ENCODE measurements at regions not wholly inside any gene's neighbourhood (a gene's known extent, or its start where the extent isn't known, plus 50 kb on each side); places are given as distances from the start of the nearest gene placed in this dataset.
A peak's percentile ranks its signal among the peaks of the same experiment; 100 is the strongest.

GRCh38 chr12:77678621-77679020 lies 152.1 kb upstream of the NAV3 start:
- intact Hi-C loops (cut with micrococcal nuclease), result no loop called here
- no peaks in the 10 kb centered on the region for H3K4me1 ChIP-seq (ENCODE audit: control insufficient read depth, extremely low read depth, insufficient read depth, low read length)
- no peak overlapping the region for H2AFZ ChIP-seq (ENCODE audit: low read depth, low read length)
- DNase-seq (ENCODE audit: low read depth, low spot score), result peak; percentile 13
- CTCF ChIA-PET, result interaction anchor here (1.1 kb wide), 2 partner anchors 10 to 14 kb away, joined by 3 to 6 read pairs; no protein-coding TSS in a partner anchor
- no peaks in the 10 kb centered on the region for H3K9me1 ChIP-seq (replicated peaks; ENCODE audit: control insufficient read depth, extremely low read depth, insufficient read depth, low read length)
- FAIRE-seq, result no peak
- H4K20me1 ChIP-seq (replicated peaks; ENCODE audit: control insufficient read depth, extremely low read depth, insufficient read depth, low read length), result no peaks in the 10 kb centered on the region
- no peaks in the 10 kb centered on the region for H3K36me3 ChIP-seq (ENCODE audit: control insufficient read depth in 2 of 2, extremely low read depth in 1 of 2, insufficient read depth in 2 of 2, low read length in 2 of 2)
- no peaks in the 10 kb centered on the region for H3K9me3 ChIP-seq (replicated peaks; ENCODE audit: control insufficient read depth, insufficient read depth, low read length)
- H3K4me3 ChIP-seq (replicated peaks in 1 of 3; ENCODE audit: insufficient read depth in 1 of 3, low read depth in 1 of 3, low read length in 3 of 3), result no peak overlapping the region
- no peak overlapping the region for H3K27ac ChIP-seq (ENCODE audit: insufficient read depth, low read depth, low read length)
- TF ChIP-seq CTCF (IDR thresholded peaks at IDR 0.05; ENCODE audit: extremely low read depth in 1 of 2, insufficient read depth in 1 of 2, low read depth in 1 of 2, low read length in 2 of 2) (no peak), POLR2A (IDR thresholded peaks at IDR 0.05; ENCODE audit: low read depth, low read length) (no peak), FOS (IDR thresholded peaks at IDR 0.05; ENCODE audit: borderline replicate concordance, insufficient read depth, low read length) (no peak), EZH2 (IDR thresholded peaks at IDR 0.05; ENCODE audit: borderline replicate concordance, low read depth, low read length, severe bottlenecking) (no peak), MYC (IDR thresholded peaks at IDR 0.05; ENCODE audit: low read depth, low read length) (no peak), POLR2AphosphoS5 (IDR thresholded peaks at IDR 0.05; ENCODE audit: insufficient read depth, low read depth, low read length) (no peak), JUN (IDR thresholded peaks at IDR 0.05; ENCODE audit: borderline replicate concordance, insufficient read depth, insufficient read length, low read depth) (no peak), MAX (IDR thresholded peaks at IDR 0.05; ENCODE audit: insufficient read depth, insufficient read length) (no peak), GATA2 (IDR thresholded peaks at IDR 0.05; ENCODE audit: insufficient read depth, insufficient read length, low read depth, low read length) (no peak)
- H3K4me2 ChIP-seq (ENCODE audit: insufficient read depth, low read length), result no peak overlapping the region
- dilution Hi-C loops (cut with MboI; ENCODE audit: extremely low pct_ligation_motif_present, low sequenced_read_pairs), result no loop called here
- H3K27me3 ChIP-seq (ENCODE audit: control insufficient read depth in 2 of 2, insufficient read depth in 2 of 2, low read length in 2 of 2), result peaks cover 2 to 4% of the 10 kb centered on the region in 2 experiments
- H3K79me2 ChIP-seq (ENCODE audit: control insufficient read depth, insufficient read depth, low read length), result no peaks in the 10 kb centered on the region
- no TSS peak for BruUV-seq (replicated peaks)
- POLR2A ChIA-PET, result no interaction called here
- H3K9ac ChIP-seq (replicated peaks; ENCODE audit: extremely low read depth, insufficient read depth, low read length), result no peak overlapping the region

All from endothelial cell of umbilical vein (primary cell).